Erythroblast (primary cell): ENCODE measurements at regions not wholly inside any gene's neighbourhood (a gene's known extent, or its start where the extent isn't known, plus 50 kb on each side); places are given as distances from the start of the nearest gene placed in this dataset.

ENCODE experiments used
- GATA1 ChIP-seq: IDR thresholded peaks from 2 replicates; pipeline ENCODE4 v1.6.1; 2011; ENCODE audit warnings: low read depth, mild to moderate bottlenecking, control low read depth, low read length, moderate library complexity
- POLR2A ChIP-seq: IDR thresholded peaks from 2 replicates; pipeline ENCODE4 v1.6.1; 2011; ENCODE audit warnings: mild to moderate bottlenecking, low read length

- TF ChIP-seq POLR2A: no peak
- TF ChIP-seq GATA1: no peak
Measured at GRCh38 chr1:194028002-194028401, 841.6 kb upstream of the B3GALT2 start.
